Parathyroid adenoma (tissue), 2 donors: ENCODE measurements at regions not wholly inside any gene's neighbourhood (a gene's known extent, or its start where the extent isn't known, plus 50 kb on each side); places are given as distances from the start of the nearest gene placed in this dataset.

Source experiments
- H2AFZ ChIP-seq: fragments of 300-600 bp; sonication (generic); one replicate; pipeline ENCODE4 v1.7.0; 2017; ENCODE audit warnings: antibody characterized with exemption, mild to moderate bottlenecking
- H3K27ac ChIP-seq: fragments of 300-600 bp; sonication (generic); one replicate; pipeline ENCODE4 v1.7.0; 2017
- H3K27me3 ChIP-seq: fragments of 300-600 bp; sonication (generic); one replicate; pipeline ENCODE4 v1.7.0; 2017; ENCODE audit warnings: low read length; ENCODE audit not compliant: control insufficient read depth, insufficient read depth
- H3K36me3 ChIP-seq: fragments of 300-600 bp; sonication (generic); one replicate; pipeline ENCODE4 v1.7.0; 2017; ENCODE audit warnings: low read length; ENCODE audit not compliant: control insufficient read depth, insufficient read depth
- H3K4me1 ChIP-seq: fragments of 300-600 bp; sonication (generic); one replicate; pipeline ENCODE4 v1.7.0; 2017; ENCODE audit warnings: control low read depth
- H3K4me2 ChIP-seq: fragments of 300-600 bp; sonication (generic); one replicate; pipeline ENCODE4 v1.7.0; 2017; ENCODE audit warnings: low read length
- H3K4me3 ChIP-seq: fragments of 300-600 bp; sonication (generic); one replicate; pipeline ENCODE4 v1.7.0; 2017; ENCODE audit warnings: low read depth, low read length
- H3K79me2 ChIP-seq: fragments of 300-600 bp; sonication (generic); one replicate; pipeline ENCODE4 v1.7.0; 2017; ENCODE audit warnings: control low read depth
- H3K9ac ChIP-seq: fragments of 300-600 bp; sonication (generic); one replicate; pipeline ENCODE4 v1.7.0; 2017; ENCODE audit warnings: mild to moderate bottlenecking
- H3K9me3 ChIP-seq: fragments of 300-600 bp; sonication (generic); one replicate; pipeline ENCODE4 v1.7.0; 2017; ENCODE audit warnings: low read length; ENCODE audit not compliant: control insufficient read depth
- TF ChIP-seq, protein P1 (sequence below): fragments of 300-600 bp; sonication (generic); IDR thresholded peaks from one replicate; pipeline ENCODE4 v1.7.0; 2017; ENCODE audit warnings: antibody characterized with exemption, mild to moderate bottlenecking
- donor health status: primary hyperparathyroidism.

DNA sequence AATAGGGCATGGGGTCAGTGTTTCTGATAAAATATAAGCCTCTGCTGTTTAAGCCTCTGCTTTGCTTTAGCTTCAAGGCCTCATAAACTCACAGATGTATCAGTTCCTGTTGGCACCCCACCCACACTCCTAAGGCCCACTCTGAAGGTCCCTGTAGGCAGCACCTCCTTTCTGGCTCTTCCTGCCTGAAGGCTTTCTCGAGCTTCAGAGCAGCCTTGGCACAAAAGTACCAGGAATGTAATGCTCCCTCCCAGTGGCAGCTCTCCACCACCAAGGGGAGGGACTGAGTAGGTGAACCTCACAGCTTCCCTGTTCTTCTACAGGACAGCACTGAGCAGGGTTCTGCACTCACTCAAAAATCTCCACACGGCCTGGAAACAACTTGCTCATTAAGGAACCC lies 102.2 kb downstream of the ABHD5 start:
- no peaks in the 10 kb centered on the region for H3K4me1 ChIP-seq
- H2AFZ ChIP-seq, result no peak overlapping the region

DNA sequence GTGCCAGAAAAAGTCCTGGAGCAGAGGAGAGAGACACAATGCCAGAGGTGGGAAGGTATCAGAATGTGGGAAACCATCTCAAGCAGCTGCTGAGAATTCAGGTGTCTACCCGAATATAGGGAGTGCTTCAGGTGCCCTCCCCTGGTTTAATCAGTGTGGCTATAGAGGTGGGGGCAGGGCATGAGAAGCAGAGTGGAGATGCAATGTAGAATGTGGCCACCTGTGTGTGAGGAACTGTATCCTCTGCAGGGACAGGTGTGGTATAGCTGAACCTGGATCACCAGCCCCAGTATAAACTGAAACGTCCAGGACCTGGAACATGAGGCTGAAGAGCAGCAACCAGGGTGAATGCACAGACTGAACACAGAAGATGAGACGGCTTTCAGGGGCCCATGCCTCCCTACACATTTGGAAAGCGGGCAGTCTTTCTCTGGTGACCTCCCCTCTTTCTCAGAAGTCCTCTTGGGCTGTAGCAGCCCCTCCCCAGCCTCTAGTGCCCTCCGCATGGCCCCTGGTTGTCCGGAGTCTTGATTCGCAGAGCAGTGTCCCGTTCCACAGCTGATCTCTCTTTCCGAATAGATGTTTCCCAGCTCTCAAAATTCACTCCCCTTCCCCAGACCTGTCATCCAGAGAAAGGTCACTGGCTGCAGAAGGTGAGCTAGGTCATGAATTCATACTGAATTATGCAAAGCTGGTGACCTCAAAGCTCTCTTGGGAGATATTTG lies 103.1 kb downstream of the ABHD5 start:
- Histone ChIP-seq H3K27ac (no peak overlapping the region), H3K9me3 (no peaks in the 10 kb centered on the region), H2AFZ (no peak overlapping the region), H3K27me3 (no peaks in the 10 kb centered on the region), H3K4me3 (no peak overlapping the region), H3K4me1 (no peaks in the 10 kb centered on the region), H3K79me2 (no peaks in the 10 kb centered on the region), H3K36me3 (no peaks in the 10 kb centered on the region), H3K4me2 (no peak overlapping the region), H3K9ac (no peak overlapping the region)
- TF ChIP-seq, protein P1, sequence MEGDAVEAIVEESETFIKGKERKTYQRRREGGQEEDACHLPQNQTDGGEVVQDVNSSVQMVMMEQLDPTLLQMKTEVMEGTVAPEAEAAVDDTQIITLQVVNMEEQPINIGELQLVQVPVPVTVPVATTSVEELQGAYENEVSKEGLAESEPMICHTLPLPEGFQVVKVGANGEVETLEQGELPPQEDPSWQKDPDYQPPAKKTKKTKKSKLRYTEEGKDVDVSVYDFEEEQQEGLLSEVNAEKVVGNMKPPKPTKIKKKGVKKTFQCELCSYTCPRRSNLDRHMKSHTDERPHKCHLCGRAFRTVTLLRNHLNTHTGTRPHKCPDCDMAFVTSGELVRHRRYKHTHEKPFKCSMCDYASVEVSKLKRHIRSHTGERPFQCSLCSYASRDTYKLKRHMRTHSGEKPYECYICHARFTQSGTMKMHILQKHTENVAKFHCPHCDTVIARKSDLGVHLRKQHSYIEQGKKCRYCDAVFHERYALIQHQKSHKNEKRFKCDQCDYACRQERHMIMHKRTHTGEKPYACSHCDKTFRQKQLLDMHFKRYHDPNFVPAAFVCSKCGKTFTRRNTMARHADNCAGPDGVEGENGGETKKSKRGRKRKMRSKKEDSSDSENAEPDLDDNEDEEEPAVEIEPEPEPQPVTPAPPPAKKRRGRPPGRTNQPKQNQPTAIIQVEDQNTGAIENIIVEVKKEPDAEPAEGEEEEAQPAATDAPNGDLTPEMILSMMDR, result no peak

More for the DNA sequence above, 102.2 kb downstream of the ABHD5 start:
- no peak overlapping the region for H3K4me3 ChIP-seq
- TF ChIP-seq, protein P1, result no peak
- no peak overlapping the region for H3K27ac ChIP-seq
- no peak overlapping the region for H3K9ac ChIP-seq
- no peaks in the 10 kb centered on the region for H3K9me3 ChIP-seq
- H3K4me2 ChIP-seq, result no peak overlapping the region
- no peaks in the 10 kb centered on the region for H3K79me2 ChIP-seq
- no peaks in the 10 kb centered on the region for H3K36me3 ChIP-seq
- H3K27me3 ChIP-seq, result no peaks in the 10 kb centered on the region

DNA sequence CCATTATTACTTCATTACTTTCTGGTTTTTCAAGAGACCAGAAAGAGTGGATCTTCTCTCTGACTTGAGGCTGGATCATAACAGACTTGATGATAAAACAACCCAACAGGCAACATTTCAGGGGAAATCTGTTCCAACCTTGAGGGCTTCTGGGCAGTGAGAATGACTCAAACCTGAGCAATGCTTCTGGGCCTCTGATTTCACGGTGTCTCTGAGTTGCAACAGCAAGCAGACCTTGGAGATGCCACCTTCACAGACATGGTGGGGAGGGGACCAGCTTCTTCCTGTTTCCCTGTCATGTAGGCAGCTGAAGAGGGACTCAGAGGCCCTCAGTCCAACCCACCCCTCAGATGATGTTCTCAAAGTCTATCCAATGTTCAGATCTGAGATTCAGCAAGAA lies 104.0 kb downstream of the ABHD5 start:
- H2AFZ ChIP-seq, result no peak overlapping the region
- no peak overlapping the region for H3K9ac ChIP-seq
- no peaks in the 10 kb centered on the region for H3K36me3 ChIP-seq
- H3K4me1 ChIP-seq, result no peaks in the 10 kb centered on the region
- no peak overlapping the region for H3K4me3 ChIP-seq
- no peaks in the 10 kb centered on the region for H3K79me2 ChIP-seq
- TF ChIP-seq, protein P1, result no peak
- no peaks in the 10 kb centered on the region for H3K27me3 ChIP-seq
- no peak overlapping the region for H3K27ac ChIP-seq
- no peaks in the 10 kb centered on the region for H3K9me3 ChIP-seq
- no peak overlapping the region for H3K4me2 ChIP-seq

DNA sequence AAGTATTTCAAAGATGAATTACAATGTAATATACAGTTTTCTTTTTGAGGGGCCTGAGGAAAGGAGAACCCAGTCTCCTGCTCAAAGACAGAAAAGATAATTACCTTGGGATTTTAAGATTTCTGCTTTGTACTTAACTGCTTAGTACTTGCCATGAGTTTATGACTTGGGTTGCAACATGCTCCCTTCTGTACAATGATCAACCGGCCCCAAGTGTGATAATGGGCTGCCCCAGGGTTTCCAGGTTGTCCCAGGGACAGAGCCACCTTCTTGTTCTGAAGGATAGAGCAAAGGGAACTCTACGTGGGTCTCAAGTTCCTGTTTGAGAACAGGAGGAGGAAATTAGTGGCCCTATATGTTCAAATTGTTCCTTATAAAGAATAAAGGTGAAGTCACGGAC lies 104.8 kb downstream of the ABHD5 start:
- Histone ChIP-seq H3K4me3 (no peak overlapping the region), H2AFZ (no peak overlapping the region), H3K27ac (no peak overlapping the region), H3K9me3 (no peaks in the 10 kb centered on the region), H3K4me2 (no peak overlapping the region), H3K36me3 (no peaks in the 10 kb centered on the region), H3K79me2 (no peaks in the 10 kb centered on the region), H3K4me1 (no peaks in the 10 kb centered on the region), H3K9ac (no peak overlapping the region), H3K27me3 (no peaks in the 10 kb centered on the region)
- TF ChIP-seq, protein P1, result no peak

DNA sequence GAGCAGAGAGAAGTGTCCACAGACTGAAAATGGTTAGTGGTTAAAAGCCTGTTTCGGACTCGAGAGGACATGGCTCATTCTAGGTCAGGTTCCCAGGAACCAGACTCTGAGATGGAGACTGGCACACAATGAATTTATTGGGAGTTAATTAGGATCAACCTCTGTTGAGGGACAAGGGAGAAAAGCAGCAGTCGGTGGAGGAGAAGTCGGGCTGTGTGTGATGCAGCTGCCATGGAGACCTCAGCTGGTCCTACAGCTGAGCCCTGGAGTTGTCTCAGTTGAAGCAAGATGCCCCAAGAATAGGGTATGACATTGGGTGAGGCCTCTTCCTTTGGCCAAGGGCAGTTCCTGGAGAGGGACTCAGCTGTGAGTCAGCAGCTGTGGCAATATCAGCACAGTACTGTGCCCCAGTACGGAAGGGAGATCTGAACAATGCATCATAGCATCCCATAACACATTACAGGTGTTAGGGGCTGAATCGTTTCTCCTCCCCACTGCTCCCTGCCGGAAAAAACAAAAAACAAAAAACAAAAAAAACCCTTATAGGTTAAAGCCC lies 105.4 kb downstream of the ABHD5 start:
- Histone ChIP-seq H3K27ac (no peak overlapping the region), H3K9me3 (no peaks in the 10 kb centered on the region), H3K9ac (no peak overlapping the region), H3K79me2 (no peaks in the 10 kb centered on the region), H3K4me2 (no peak overlapping the region), H3K27me3 (no peaks in the 10 kb centered on the region), H3K4me3 (no peak overlapping the region), H3K4me1 (no peaks in the 10 kb centered on the region), H2AFZ (no peak overlapping the region), H3K36me3 (no peaks in the 10 kb centered on the region)
- TF ChIP-seq, protein P1, result no peak
